ENCODE measurements at regions not wholly inside any gene's neighbourhood (a gene's known extent, or its start where the extent isn't known, plus 50 kb on each side); places are given as distances from the start of the nearest gene placed in this dataset.
A peak's percentile ranks its signal among the peaks of the same experiment; 100 is the strongest.
"Not testable (repeated sequence)": the region's sequence is repeated elsewhere in the genome, so short reads cannot be mapped to it uniquely, and the experiment has no call there.

GRCh38 chr15:24784506-24784905 lies 108.9 kb downstream of the NPAP1 start:
- Mint-ChIP-seq H3K27ac (no peak overlapping the region), H3K36me3 (peaks cover 6 to 17% of the 10 kb centered on the region in 2 donors), H3K9me3 (peaks cover 17 to 19% of the 10 kb centered on the region in 2 donors)
- no peak for ATAC-seq
- no peak for DNase-seq (ENCODE audit: low spot score in 2 of 2)

GRCh38 chr15:24786347-24786746 lies 110.8 kb downstream of the NPAP1 start:
- DNase-seq (ENCODE audit: low spot score in 2 of 2) (no peak), ATAC-seq (no peak)
- Mint-ChIP-seq H3K36me3 (peaks cover 6 to 22% of the 10 kb centered on the region in 2 donors), H3K9me3 (peaks cover 22 to 24% of the 10 kb centered on the region in 2 donors), H3K27ac (no peak overlapping the region)

DNA sequence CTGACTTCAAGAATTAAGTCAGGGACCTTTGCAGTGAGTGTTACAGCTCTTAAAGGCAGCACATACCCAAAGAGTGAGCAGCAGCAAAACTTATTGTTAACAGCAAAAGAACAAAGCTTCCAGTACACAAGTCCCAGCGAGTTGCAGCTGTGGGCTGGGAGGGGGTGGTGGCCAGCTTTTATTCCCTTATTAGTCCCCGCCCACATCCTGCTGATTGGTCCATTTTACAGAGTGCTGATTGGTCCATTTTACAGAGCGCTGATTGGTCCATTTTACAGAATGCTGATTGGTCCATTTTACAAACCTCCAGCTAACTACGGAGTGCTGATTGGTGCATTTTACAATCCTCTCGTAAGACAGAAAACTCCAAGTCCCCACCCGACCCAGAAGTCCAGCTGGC lies 127.0 kb downstream of the NPAP1 start:
- ATAC-seq; DNase-seq (ENCODE audit: low spot score in 2 of 2); H3K27ac Mint-ChIP-seq: not testable (repeated sequence)
- peaks cover 6 to 18% of the 10 kb centered on the region in 2 donors for H3K9me3 Mint-ChIP-seq
- H3K36me3 Mint-ChIP-seq: peaks cover 0 to 15% of the 10 kb centered on the region in 2 donors

DNA sequence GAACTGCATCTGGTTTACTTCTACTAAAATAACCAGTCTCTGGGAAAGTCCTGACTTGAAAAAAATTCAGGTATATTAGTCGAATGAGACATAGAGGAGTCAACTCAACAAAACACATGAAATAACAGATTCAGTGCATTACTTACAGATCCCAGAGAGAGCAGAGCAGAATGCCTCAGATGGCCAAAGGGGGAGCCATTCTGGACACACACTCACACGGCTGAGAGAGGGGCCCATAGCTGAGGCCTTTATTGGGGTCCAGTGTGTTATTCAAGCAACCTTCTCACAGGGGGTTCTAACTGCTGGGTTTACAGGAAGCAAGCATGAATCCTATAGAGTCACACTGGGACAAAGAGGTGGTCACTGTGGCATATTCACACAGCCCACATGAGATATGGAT lies 135.1 kb upstream of the SNRPN start:
- no peak for ATAC-seq

DNA sequence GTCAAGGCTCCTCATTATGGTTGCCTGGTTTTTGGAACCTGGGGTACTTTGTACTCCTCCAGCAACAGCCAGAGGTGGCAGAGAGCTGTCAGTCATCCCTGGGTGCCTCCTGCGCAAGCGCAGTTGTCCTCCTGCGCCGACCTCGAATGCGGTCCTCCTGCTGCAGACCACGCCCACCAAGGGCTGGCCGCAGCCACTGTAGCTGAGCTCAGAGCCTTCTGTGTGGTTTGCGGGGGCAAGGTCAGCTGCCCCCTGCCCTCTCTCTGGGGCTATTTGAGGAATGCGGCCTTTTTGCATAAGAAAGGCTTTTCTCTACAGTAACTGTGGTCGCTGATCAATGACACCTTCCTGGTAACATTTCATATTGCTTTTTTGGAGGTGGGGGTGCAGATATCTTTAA lies 131.3 kb upstream of the SNRPN start:
- no peak for DNase-seq (ENCODE audit: low spot score in 2 of 2)
- no peak for ATAC-seq

More for the DNA sequence above, 135.1 kb upstream of the SNRPN start:
- H3K27ac Mint-ChIP-seq: no peak overlapping the region
- H3K9me3 Mint-ChIP-seq: peaks cover 13 to 34% of the 10 kb centered on the region in 2 donors
- peaks cover 6 to 16% of the 10 kb centered on the region in 2 donors for H3K36me3 Mint-ChIP-seq
- DNase-seq (ENCODE audit: low spot score in 2 of 2): no peak

DNA sequence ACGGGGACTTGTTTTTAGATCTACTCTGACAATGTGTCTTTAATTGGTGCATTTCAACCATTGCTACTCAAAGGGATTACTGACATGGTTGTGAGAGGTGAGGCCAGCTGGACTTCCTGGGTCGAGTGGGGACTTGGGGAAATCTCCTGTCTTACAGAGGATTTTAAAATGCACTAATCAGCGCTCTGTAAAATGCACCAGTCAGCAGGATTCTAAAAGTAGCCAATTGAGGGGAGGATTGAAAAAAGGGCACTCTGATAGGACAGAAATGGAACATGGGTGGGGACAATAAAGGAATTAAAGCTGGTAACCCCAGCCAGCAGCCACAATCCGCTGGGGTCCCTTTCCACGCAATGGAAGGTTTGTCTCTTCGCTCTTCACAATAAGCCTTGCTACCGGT lies 122.5 kb upstream of the SNRPN start:
- no peak for ATAC-seq
- peaks cover 0 to 22% of the 10 kb centered on the region in 2 donors for H3K36me3 Mint-ChIP-seq
- no peak for DNase-seq (ENCODE audit: low spot score in 2 of 2)
- H3K9me3 Mint-ChIP-seq: peaks cover 34 to 39% of the 10 kb centered on the region in 2 donors
- no peak overlapping the region for H3K27ac Mint-ChIP-seq

More for the DNA sequence above, 131.3 kb upstream of the SNRPN start:
- Mint-ChIP-seq H3K9me3 (peaks cover 18 to 43% of the 10 kb centered on the region in 2 donors), H3K36me3 (peaks cover 6 to 12% of the 10 kb centered on the region in 2 donors), H3K27ac (no peak overlapping the region)

- ATAC-seq: no peak
- H3K27ac Mint-ChIP-seq: no peak overlapping the region
- DNase-seq (ENCODE audit: low spot score in 2 of 2): no peak
- peaks cover 16 to 32% of the 10 kb centered on the region in 2 donors for H3K9me3 Mint-ChIP-seq
- H3K36me3 Mint-ChIP-seq: peaks cover 0 to 16% of the 10 kb centered on the region in 2 donors
Measured at GRCh38 chr15:24835301-24835700, 119.5 kb upstream of the SNRPN start.

DNA sequence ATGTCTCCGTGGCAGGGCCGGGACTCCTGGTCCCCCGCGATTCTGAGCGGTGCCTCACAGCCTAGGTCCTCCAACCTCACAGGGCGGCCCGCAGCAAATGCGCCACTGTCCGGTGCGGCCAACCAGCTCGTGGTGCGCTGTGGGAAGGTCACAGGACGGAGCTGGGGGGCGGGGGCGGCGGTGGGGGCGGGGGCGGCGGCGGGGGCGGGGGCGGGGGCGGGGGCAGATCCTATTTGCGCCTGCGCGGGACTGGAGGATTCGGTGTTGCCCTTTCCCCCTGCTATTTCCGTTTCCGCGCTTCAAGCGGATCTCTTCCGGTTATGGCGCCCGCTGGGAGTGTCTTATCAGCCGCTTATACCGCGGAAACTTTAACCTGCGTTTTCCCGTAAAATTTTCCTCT lies 106.7 kb upstream of the SNRPN start:
- H3K27ac Mint-ChIP-seq: no peak overlapping the region
- no peak for DNase-seq (ENCODE audit: low spot score in 2 of 2)

GRCh38 chr15:24856397-24857390 lies 98.1 kb upstream of the SNRPN start:
- H3K36me3 Mint-ChIP-seq: peaks cover 0 to 8% of the 10 kb centered on the region in 2 donors
- H3K9me3 Mint-ChIP-seq: peaks cover 4 to 6% of the 10 kb centered on the region in 2 donors
- no peak for DNase-seq (ENCODE audit: low spot score in 2 of 2)
- no peak for ATAC-seq
- no peak overlapping the region for H3K27ac Mint-ChIP-seq

More for the DNA sequence above, 106.7 kb upstream of the SNRPN start:
- ATAC-seq: no peak
- H3K9me3 Mint-ChIP-seq: peaks cover 13 to 19% of the 10 kb centered on the region in 2 donors
- peaks cover 11 to 21% of the 10 kb centered on the region in 2 donors for H3K36me3 Mint-ChIP-seq

- ATAC-seq: no peak
- Mint-ChIP-seq H3K9me3 (peaks cover 11 to 15% of the 10 kb centered on the region in 2 donors), H3K27ac (peak overlapping the region in 1 of 2 donors; percentile 37), H3K36me3 (peaks cover 0 to 8% of the 10 kb centered on the region in 2 donors)
- DNase-seq (ENCODE audit: low spot score in 2 of 2): no peak
Measured at GRCh38 chr15:24857763-24858162, 97.0 kb upstream of the SNRPN start.

- ATAC-seq; H3K36me3 Mint-ChIP-seq; DNase-seq (ENCODE audit: low spot score in 2 of 2): not testable (repeated sequence)
- peaks cover 13 to 16% of the 10 kb centered on the region in 2 donors for H3K9me3 Mint-ChIP-seq
- peak overlapping the region in 1 of 2 donors; percentile 37 for H3K27ac Mint-ChIP-seq
Measured at GRCh38 chr15:24858183-24858582, 96.6 kb upstream of the SNRPN start.

DNA sequence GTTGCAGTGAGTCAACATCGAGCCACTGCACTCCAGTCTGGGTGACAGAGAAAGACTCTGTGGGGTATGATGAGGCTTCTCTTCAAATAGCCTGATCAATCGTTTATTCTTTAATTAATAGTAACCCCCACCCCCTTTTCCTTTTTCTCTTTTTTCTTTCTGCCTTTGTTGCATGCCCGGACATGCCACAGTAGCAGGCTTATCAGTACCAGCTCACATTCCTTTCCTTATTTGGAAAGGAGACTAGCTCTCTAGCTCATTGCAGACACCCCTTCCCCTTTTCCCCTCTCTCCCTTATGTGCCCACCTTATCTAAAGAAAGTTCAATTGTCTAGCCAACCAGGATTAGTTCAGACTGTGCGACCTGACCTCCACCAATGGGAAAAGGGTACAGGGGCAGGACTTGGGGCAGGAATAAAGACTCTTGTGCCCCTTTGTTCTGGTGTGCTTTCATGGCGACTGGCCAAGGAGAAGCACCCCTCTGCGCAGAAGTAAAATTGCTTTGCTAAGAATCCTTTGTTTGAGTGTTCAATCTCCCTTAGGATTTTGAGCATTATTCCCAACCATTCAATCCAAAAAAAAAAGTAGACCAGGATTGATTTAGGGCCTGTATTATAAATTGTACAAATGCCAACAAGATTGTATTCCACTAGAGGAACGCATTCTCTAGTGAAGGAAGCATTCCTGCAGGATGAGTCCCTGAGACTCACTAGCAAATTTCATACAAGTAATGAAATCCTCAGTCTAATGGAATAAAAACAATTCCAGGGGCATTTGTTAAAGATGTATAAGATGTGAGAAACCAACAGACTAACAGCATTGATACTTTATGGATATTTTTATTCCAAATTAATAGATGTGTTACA lies 95.8 kb upstream of the SNRPN start:
- no peak overlapping the region for H3K27ac Mint-ChIP-seq
- peaks cover 0 to 8% of the 10 kb centered on the region in 2 donors for H3K36me3 Mint-ChIP-seq
- peaks cover 13 to 16% of the 10 kb centered on the region in 2 donors for H3K9me3 Mint-ChIP-seq
- ATAC-seq (no peak), DNase-seq (ENCODE audit: low spot score in 2 of 2) (no peak)

- peaks cover 11 to 21% of the 10 kb centered on the region in 2 donors for H3K9me3 Mint-ChIP-seq
- peaks cover 0 to 8% of the 10 kb centered on the region in 2 donors for H3K36me3 Mint-ChIP-seq
- no peak overlapping the region for H3K27ac Mint-ChIP-seq
- ATAC-seq (no peak), DNase-seq (ENCODE audit: low spot score in 2 of 2) (no peak)
Measured at GRCh38 chr15:24861014-24861690, 93.6 kb upstream of the SNRPN start.

DNA sequence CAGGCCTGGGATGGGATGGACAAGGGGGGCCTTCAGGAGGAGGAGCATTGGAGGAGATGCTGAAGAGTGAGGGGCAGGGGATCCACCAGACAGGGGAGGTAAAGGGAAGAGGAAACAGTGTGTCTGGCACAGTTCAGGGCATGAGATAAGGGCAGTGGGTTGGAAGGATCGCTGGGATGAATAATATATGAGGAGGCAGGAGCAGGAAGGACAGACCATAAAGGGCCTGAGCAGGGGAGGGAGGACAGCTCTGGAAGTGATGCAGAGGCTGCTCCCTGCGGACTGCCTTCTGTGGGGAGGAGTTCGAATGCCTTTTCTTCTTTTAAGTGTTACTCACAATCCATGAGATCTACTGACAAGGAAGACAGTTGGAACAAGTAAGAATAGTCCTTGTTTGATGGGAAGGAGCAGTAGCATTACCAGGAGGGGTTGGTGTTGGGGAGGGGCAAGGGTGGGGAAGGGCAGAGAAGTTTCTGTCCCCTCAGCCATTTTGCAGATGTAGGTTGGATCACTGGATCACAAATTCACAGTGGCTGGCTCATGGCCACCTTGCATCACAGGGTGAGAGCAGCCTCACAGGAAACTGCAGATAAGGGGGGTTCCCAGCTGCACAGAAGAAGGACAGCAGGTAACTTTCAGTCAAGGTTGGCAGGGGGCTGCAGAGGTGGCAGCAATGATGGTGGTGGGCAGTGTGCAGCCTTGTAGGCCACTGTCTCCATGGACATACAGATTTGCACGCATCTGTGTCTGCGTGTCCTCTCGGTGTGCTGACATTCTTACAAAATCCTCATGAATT lies 91.9 kb upstream of the SNRPN start:
- H3K36me3 Mint-ChIP-seq: peaks cover 0 to 2% of the 10 kb centered on the region in 2 donors
- no peak for ATAC-seq
- no peak overlapping the region for H3K27ac Mint-ChIP-seq
- no peak for DNase-seq (ENCODE audit: low spot score in 2 of 2)
- peaks cover 9 to 16% of the 10 kb centered on the region in 2 donors for H3K9me3 Mint-ChIP-seq

GRCh38 chr15:24865303-24865702 lies 89.5 kb upstream of the SNRPN start:
- Mint-ChIP-seq H3K36me3 (no peaks in the 10 kb centered on the region), H3K27ac (no peak overlapping the region), H3K9me3 (peaks cover 14 to 15% of the 10 kb centered on the region in 2 donors)
- DNase-seq (ENCODE audit: low spot score in 2 of 2) (no peak), ATAC-seq (no peak)
